ENCODE measurements at regions not wholly inside any gene's neighbourhood (a gene's known extent, or its start where the extent isn't known, plus 50 kb on each side); places are given as distances from the start of the nearest gene placed in this dataset.

- TF ChIP-seq JUN (IDR thresholded peaks at IDR 0.05; ENCODE audit: low read depth, low read length) (no peak), CREB1 (IDR thresholded peaks at IDR 0.05) (no peak), USF2 (IDR thresholded peaks at IDR 0.05; ENCODE audit: low read length) (no peak), TAF1 (IDR thresholded peaks at IDR 0.05; ENCODE audit: low read depth, low read length) (no peak), JUND (IDR thresholded peaks at IDR 0.05; ENCODE audit: low read length) (no peak), PHF8 (conservative IDR thresholded peaks at IDR 0.05; ENCODE audit: low read depth, low read length) (no peak), TBP (IDR thresholded peaks at IDR 0.05; ENCODE audit: low read depth, low read length) (no peak), GTF2F1 (IDR thresholded peaks at IDR 0.05; ENCODE audit: borderline replicate concordance, low read depth, low read length) (no peak)
- WGBS, 2 experiments (ENCODE audit: extremely low coverage in 1 of 2, insufficient coverage in 1 of 2, insufficient read length in 1 of 2, insufficient replicate concordance in 2 of 2, low coverage in 1 of 2, low lambda C conversion rate in 2 of 2, missing lambda C conversion rate in 1 of 2) = 95% methylated on average over 2 of the region's 2 CpGs; no CpG with 5 or more reads in 1 of the 2 experiments
- Histone ChIP-seq H2BK12ac (ENCODE audit: low read depth, low read length) (no peak overlapping the region), H3K23me2 (ENCODE audit: low read depth, low read length) (no peaks in the 10 kb centered on the region), H2AK5ac (ENCODE audit: low read depth, low read length) (no peak overlapping the region), H4K5ac (ENCODE audit: insufficient read length, low read depth, low read length) (no peak overlapping the region), H4K91ac (replicated peaks; ENCODE audit: insufficient read length, low read length) (no peak overlapping the region), H2BK120ac (replicated peaks; ENCODE audit: low read depth, low read length) (no peak overlapping the region), H2BK20ac (ENCODE audit: low read length) (no peak overlapping the region), H2BK15ac (ENCODE audit: low read length) (no peak overlapping the region), H2AFZ (ENCODE audit: low read length) (no peak overlapping the region), H3K79me2 (ENCODE audit: control insufficient read depth in 1 of 2, insufficient read depth in 2 of 2, low read length in 2 of 2) (no peaks in the 10 kb centered on the region), H3K4me2 (ENCODE audit: insufficient read depth in 1 of 2, low read depth in 2 of 2, low read length in 2 of 2) (no peak overlapping the region), H3K4ac (replicated peaks; ENCODE audit: insufficient read length, low read depth, low read length) (no peak overlapping the region), H3K27ac (ENCODE audit: low read depth, low read length) (no peak overlapping the region), H3K9ac (replicated peaks in 1 of 4; ENCODE audit: extremely low read depth in 1 of 4, low read depth in 3 of 4, low read length in 3 of 4) (no peak overlapping the region), H3K23ac (ENCODE audit: insufficient read length) (no peak overlapping the region), H4K8ac (ENCODE audit: extremely low read depth, insufficient read depth, low read length) (no peak overlapping the region), H2BK5ac (ENCODE audit: low read depth, low read length) (no peak overlapping the region), H3K4me1 (replicated peaks in 1 of 4; ENCODE audit: control insufficient read depth in 3 of 4, insufficient read depth in 4 of 4, low read length in 3 of 4) (no peaks in the 10 kb centered on the region), H3K79me1 (ENCODE audit: low read depth, low read length) (no peaks in the 10 kb centered on the region), H3K27me3 (replicated peaks in 1 of 4; ENCODE audit: control insufficient read depth in 3 of 4, extremely low read depth in 1 of 4, insufficient read depth in 3 of 4, low read length in 3 of 4) (no peaks in the 10 kb centered on the region), H3K36me3 (ENCODE audit: control insufficient read depth in 2 of 4, insufficient read depth in 4 of 4, low read length in 3 of 4) (no peaks in the 10 kb centered on the region), H3K4me3 (ENCODE audit: extremely low read depth in 1 of 4, insufficient read depth in 2 of 4, low read depth in 3 of 4, low read length in 4 of 4) (no peak overlapping the region), H3K56ac (replicated peaks; ENCODE audit: insufficient read length, low read depth, low read length) (no peak overlapping the region), H3K14ac (ENCODE audit: insufficient read length) (no peak overlapping the region), H3K18ac (ENCODE audit: extremely low read depth, low read length) (no peak overlapping the region), H4K20me1 (replicated peaks in 1 of 2; ENCODE audit: control insufficient read depth in 1 of 2, insufficient read depth in 2 of 2, low read length in 2 of 2) (no peaks in the 10 kb centered on the region), H3K9me3 (ENCODE audit: insufficient read depth in 2 of 2, low read depth in 1 of 2, low read length in 1 of 2) (no peaks in the 10 kb centered on the region)
- ChIA-PET POLR2A (ENCODE audit: partially characterized antibody) (no interaction called here), CTCF (ENCODE audit: partially characterized antibody) (no interaction called here)
- DNase-seq (ENCODE audit: low read depth in 1 of 2, low spot score in 2 of 2) (no peak), FAIRE-seq (no peak)
Measured at GRCh38 chr6:95249661-95250060, 327.7 kb upstream of the MANEA start.
